HepG2 (cell line): ENCODE measurements at regions not wholly inside any gene's neighbourhood (a gene's known extent, or its start where the extent isn't known, plus 50 kb on each side); places are given as distances from the start of the nearest gene placed in this dataset.
A peak's percentile ranks its signal among the peaks of the same experiment; 100 is the strongest.

Source experiments
- ADNP ChIP-seq: sonication (generic); formaldehyde crosslinking; IDR thresholded peaks from 2 replicates; pipeline ENCODE4 v1.4.0; 2020; ENCODE audit warnings: missing genetic modification reagents
- CEBPG ChIP-seq: IDR thresholded peaks from 2 replicates; pipeline ENCODE4 v1.6.1; 2016
- GATAD1 ChIP-seq: IDR thresholded peaks from 2 replicates; pipeline ENCODE4 v1.6.1; 2016; ENCODE audit warnings: missing genetic modification reagents, missing compliant biosample characterization
- GMEB1 ChIP-seq: sonication (generic); formaldehyde crosslinking; IDR thresholded peaks from 2 replicates; pipeline ENCODE4 v1.5.1; 2020; ENCODE audit warnings: missing genetic modification reagents, mild to moderate bottlenecking, borderline replicate concordance
- HNF4A ChIP-seq: sonication (generic); formaldehyde crosslinking; IDR thresholded peaks from 2 replicates; pipeline ENCODE4 v1.4.0; 2020; ENCODE audit warnings: missing genetic modification reagents
- KLF6 ChIP-seq: IDR thresholded peaks from 2 replicates; pipeline ENCODE4 v1.8.0; 2016; ENCODE audit warnings: missing biosample characterization, missing genetic modification reagents
- NCOR1 ChIP-seq: fragments of 200-600 bp; sonication (generic); IDR thresholded peaks from 2 replicates; pipeline ENCODE4 v1.7.0; 2017; ENCODE audit warnings: antibody characterized with exemption, low read length, borderline replicate concordance
- NFYC ChIP-seq: IDR thresholded peaks from 2 replicates; pipeline ENCODE4 v1.6.1; 2016; ENCODE audit warnings: missing genetic modification reagents, missing compliant biosample characterization
- NR2F6 ChIP-seq, 2 experiments: IDR thresholded peaks; 2 replicates each; pipeline ENCODE4 v1.6.1; 2016; ENCODE audit warnings: antibody characterized with exemption in 1 of 2, mild to moderate bottlenecking in 1 of 2
- PRDM15 ChIP-seq: sonication (generic); formaldehyde crosslinking; IDR thresholded peaks from 2 replicates; pipeline ENCODE4 v1.4.0; 2020; ENCODE audit warnings: missing genetic modification reagents
- RBM39 ChIP-seq: fragments of 200-400 bp; formaldehyde crosslinking; IDR thresholded peaks from one replicate; pipeline ENCODE4 v1.6.1; 2018; ENCODE audit warnings: antibody characterized with exemption, mild to moderate bottlenecking, low read depth, low read length; ENCODE audit not compliant: poor library complexity, severe bottlenecking
- RXRA ChIP-seq: sonication (generic); formaldehyde crosslinking; IDR thresholded peaks from 2 replicates; pipeline ENCODE4 v1.5.1; 2020; ENCODE audit warnings: missing genetic modification reagents
- SIN3A ChIP-seq: IDR thresholded peaks from 2 replicates; pipeline ENCODE4 v1.6.1; 2011; ENCODE audit warnings: low read depth, mild to moderate bottlenecking, control low read depth, low read length, borderline replicate concordance
- STAT5B ChIP-seq: sonication (generic); formaldehyde crosslinking; IDR thresholded peaks from 2 replicates; pipeline ENCODE4 v1.4.0; 2020; ENCODE audit warnings: missing genetic modification reagents
- TOE1 ChIP-seq: sonication (generic); formaldehyde crosslinking; IDR thresholded peaks from 2 replicates; pipeline ENCODE4 v1.4.0; 2020; ENCODE audit warnings: mild to moderate bottlenecking, missing genetic modification reagents
- ZKSCAN8 ChIP-seq: IDR thresholded peaks from 2 replicates; pipeline ENCODE4 v1.6.1; 2016; ENCODE audit warnings: borderline replicate concordance, missing genetic modification reagents, missing compliant biosample characterization
- ZNF24 ChIP-seq: fragments of 450-650 bp; IDR thresholded peaks from 2 replicates; pipeline ENCODE4 v1.6.1; 2017; ENCODE audit warnings: antibody characterized with exemption, mild to moderate bottlenecking
- ZNF574 ChIP-seq: sonication (generic); formaldehyde crosslinking; IDR thresholded peaks from 2 replicates; pipeline ENCODE4 v1.4.0; 2020; ENCODE audit warnings: missing genetic modification reagents
- ZNF616 ChIP-seq: sonication (generic); formaldehyde crosslinking; IDR thresholded peaks from 2 replicates; pipeline ENCODE4 v1.5.0; 2020; ENCODE audit warnings: low read depth, mild to moderate bottlenecking, missing genetic modification reagents
- ZNF687 ChIP-seq: sonication (generic); formaldehyde crosslinking; IDR thresholded peaks from 2 replicates; pipeline ENCODE4 v1.5.1; 2020; ENCODE audit warnings: mild to moderate bottlenecking, missing genetic modification reagents, moderate library complexity

- TF ChIP-seq NR2F6 (IDR thresholded peaks at IDR 0.05) (0 out of 2 replicates have a peak, but pooled peaks have one; percentile 13), NR2F6 (CRISPR knock-in tag; IDR thresholded peaks at IDR 0.05) (no peak), NCOR1 (no peak), ZNF687 (peak; percentile 25; the same call in 1 of the 2 replicates), HNF4A (CRISPR knock-in tag) (peak; percentile 50), STAT5B (CRISPR knock-in tag) (no peak), KLF6 (CRISPR knock-in tag) (no peak), RBM39 (no peak), SIN3A (no peak), RXRA (CRISPR knock-in tag) (no peak; the same call in 1 of the 2 replicates), NFYC (CRISPR knock-in tag) (no peak), ZKSCAN8 (CRISPR knock-in tag) (no peak), GATAD1 (CRISPR knock-in tag) (no peak), ZNF24 (no peak), CEBPG (no peak), GMEB1 (no peak), ZNF616 (CRISPR knock-in tag) (no peak), TOE1 (CRISPR knock-in tag) (no peak), PRDM15 (CRISPR knock-in tag) (no peak), ADNP (CRISPR knock-in tag) (peak; percentile 73), ZNF574 (CRISPR knock-in tag) (0 out of 2 replicates have a peak, but pooled peaks have one; percentile 8)
Measured at GRCh38 chr2:242054406-242054805, 184.9 kb downstream of the RTP5 start (continued).
